Subcutaneous abdominal adipose tissue (tissue), 5 donors: ENCODE measurements at regions not wholly inside any gene's neighbourhood (a gene's known extent, or its start where the extent isn't known, plus 50 kb on each side); places are given as distances from the start of the nearest gene placed in this dataset.

ENCODE experiments used
- H3K27ac ChIP-seq: one replicate; pipeline ENCODE4 v1.7.0; 2013; ENCODE audit warnings: low read depth, mild to moderate bottlenecking, inconsistent platforms, low read length, moderate library complexity
- H3K27me3 ChIP-seq, 5 donors: one replicate each; pipeline ENCODE4 v1.7.0; 2013; ENCODE audit warnings: low read length in 5 of 5, inconsistent platforms in 1 of 5; ENCODE audit not compliant: control insufficient read depth in 5 of 5, insufficient read depth in 4 of 5
- H3K36me3 ChIP-seq, 5 donors: one replicate each; pipeline ENCODE4 v1.7.0; 2013; ENCODE audit warnings: low read length in 5 of 5; ENCODE audit not compliant: control insufficient read depth in 5 of 5, insufficient read depth in 5 of 5
- H3K4me1 ChIP-seq, 5 donors: one replicate each; pipeline ENCODE4 v1.7.0; 2013; ENCODE audit warnings: low read length in 5 of 5, mild to moderate bottlenecking in 3 of 5, moderate library complexity in 1 of 5; ENCODE audit not compliant: control insufficient read depth in 5 of 5, insufficient read depth in 5 of 5
- H3K4me3 ChIP-seq, 5 donors: one replicate each; pipeline ENCODE4 v1.7.0; 2013; ENCODE audit warnings: low read length in 5 of 5, low read depth in 1 of 5
- H3K9ac ChIP-seq, 5 donors: one replicate each; pipeline ENCODE4 v1.7.0; 2013; ENCODE audit warnings: low read length in 5 of 5, mild to moderate bottlenecking in 4 of 5, moderate library complexity in 3 of 5
- H3K9me3 ChIP-seq, 5 donors: one replicate each; pipeline ENCODE4 v1.7.0; 2013; ENCODE audit warnings: low read length in 5 of 5; ENCODE audit not compliant: control insufficient read depth in 5 of 5
- donor health status: healthy.
- donor health status: healthy.
- donor health status: healthy.
- donor health status: healthy.
- donor health status: healthy.

DNA sequence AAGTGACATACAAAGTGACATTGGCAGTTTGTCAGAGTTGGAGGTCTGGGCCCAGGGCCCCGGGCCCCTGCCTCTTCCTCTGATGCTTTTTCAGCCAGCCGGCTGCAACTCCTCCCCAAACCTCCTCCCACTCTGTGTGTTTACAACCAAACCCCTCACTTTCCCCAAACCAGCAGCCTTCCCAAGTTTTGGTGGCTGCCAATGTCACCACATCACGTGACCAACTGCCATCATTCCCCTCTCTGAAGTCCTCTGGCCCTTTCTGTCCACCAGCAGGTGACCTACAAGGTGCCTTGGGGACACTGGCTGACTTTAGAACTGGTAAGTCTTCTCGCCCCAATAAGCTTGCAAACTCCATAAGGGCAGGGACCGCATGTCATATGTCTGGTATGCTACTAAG is 357.7 kb downstream of the BCOR start:
- Histone ChIP-seq H3K9me3 (no peaks in the 10 kb centered on the region), H3K4me1 (peaks cover 0 to 16% (median 8%) of the 10 kb centered on the region in 5 donors), H3K4me3 (no peak overlapping the region), H3K9ac (no peak overlapping the region), H3K27me3 (peaks cover 0 to 11% (median 9%) of the 10 kb centered on the region in 5 donors), H3K27ac (no peak overlapping the region), H3K36me3 (no peaks in the 10 kb centered on the region)

DNA sequence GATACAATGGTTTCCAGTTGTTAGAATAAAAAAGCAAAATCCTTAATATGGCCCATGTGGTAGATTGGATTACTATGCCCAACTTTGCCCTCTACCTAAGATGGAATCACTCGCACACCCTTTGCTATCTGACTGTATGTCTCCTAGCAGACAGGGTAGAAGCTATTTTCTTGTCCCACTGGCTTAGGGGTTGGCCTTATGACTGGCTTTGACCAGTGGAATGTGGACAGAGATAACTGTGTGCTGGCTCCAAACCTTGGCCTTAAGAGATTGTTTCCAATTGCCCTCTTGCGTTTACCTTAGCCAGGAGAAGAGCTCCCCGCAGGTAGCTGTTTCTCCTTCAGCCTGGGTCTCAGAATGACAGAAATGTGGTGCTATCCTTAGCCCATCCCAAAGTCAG is 355.9 kb downstream of the BCOR start:
- Histone ChIP-seq H3K9ac (no peak overlapping the region), H3K36me3 (no peaks in the 10 kb centered on the region), H3K27ac (no peak overlapping the region), H3K4me1 (peaks cover 0 to 3% (median 0%) of the 10 kb centered on the region in 5 donors), H3K4me3 (no peak overlapping the region), H3K27me3 (peaks cover 0 to 17% (median 11%) of the 10 kb centered on the region in 5 donors), H3K9me3 (no peaks in the 10 kb centered on the region)

- H3K4me1 ChIP-seq: peaks cover 0 to 5% (median 0%) of the 10 kb centered on the region in 5 donors
- peaks cover 0 to 12% (median 7%) of the 10 kb centered on the region in 5 donors for H3K27me3 ChIP-seq
- no peaks in the 10 kb centered on the region for H3K36me3 ChIP-seq
- H3K9me3 ChIP-seq: peaks cover 0 to 3% (median 0%) of the 10 kb centered on the region in 5 donors
- H3K27ac ChIP-seq: no peak overlapping the region
- H3K9ac ChIP-seq: no peak overlapping the region
- no peak overlapping the region for H3K4me3 ChIP-seq
Observed at GRCh38 chrX:39745818-39746217, 351.9 kb downstream of the BCOR start.

- Histone ChIP-seq H3K27ac (no peak overlapping the region), H3K4me3 (no peak overlapping the region), H3K27me3 (peaks cover 0 to 10% (median 7%) of the 10 kb centered on the region in 5 donors), H3K9ac (no peak overlapping the region), H3K4me1 (peaks cover 1 to 12% (median 8%) of the 10 kb centered on the region in 5 donors), H3K36me3 (no peaks in the 10 kb centered on the region), H3K9me3 (peaks cover 0 to 10% (median 4%) of the 10 kb centered on the region in 5 donors)
Observed at GRCh38 chrX:39749135-39749534, 348.6 kb downstream of the BCOR start.

- Histone ChIP-seq H3K36me3 (no peaks in the 10 kb centered on the region), H3K4me3 (no peak overlapping the region), H3K9ac (no peak overlapping the region), H3K4me1 (peaks cover 1 to 12% (median 8%) of the 10 kb centered on the region in 5 donors), H3K9me3 (peaks cover 0 to 10% (median 4%) of the 10 kb centered on the region in 5 donors), H3K27ac (no peak overlapping the region), H3K27me3 (peaks cover 0 to 10% (median 6%) of the 10 kb centered on the region in 5 donors)
Observed at GRCh38 chrX:39749728-39750127, 348.0 kb downstream of the BCOR start.

GRCh38 chrX:39750256-39750790 is 347.4 kb downstream of the BCOR start:
- no peaks in the 10 kb centered on the region for H3K36me3 ChIP-seq
- no peak overlapping the region for H3K9ac ChIP-seq
- peaks cover 1 to 15% (median 8%) of the 10 kb centered on the region in 5 donors for H3K4me1 ChIP-seq
- H3K9me3 ChIP-seq: peaks cover 0 to 10% (median 4%) of the 10 kb centered on the region in 5 donors
- no peak overlapping the region for H3K27ac ChIP-seq
- H3K27me3 ChIP-seq: peaks cover 0 to 10% (median 6%) of the 10 kb centered on the region in 5 donors
- H3K4me3 ChIP-seq: no peak overlapping the region

DNA sequence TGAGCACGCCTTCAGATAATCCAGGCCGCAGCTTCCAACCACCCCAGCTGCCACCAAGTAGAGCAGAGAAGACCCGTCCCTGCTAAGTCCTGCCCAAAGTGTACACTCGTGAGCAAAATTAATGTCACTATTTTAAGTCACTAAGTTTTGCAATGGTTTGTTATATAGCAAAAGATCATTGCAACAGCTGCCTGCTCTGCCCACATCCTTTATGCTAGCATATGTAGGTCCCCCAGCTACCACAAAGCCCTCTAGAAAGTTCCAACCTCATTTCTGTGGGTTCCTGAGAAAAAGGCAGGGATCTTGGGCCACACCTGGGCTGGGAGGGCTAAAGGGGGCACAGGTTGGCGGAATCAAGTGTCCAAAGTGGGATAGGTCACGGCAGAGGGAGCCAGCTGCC is 346.9 kb downstream of the BCOR start:
- Histone ChIP-seq H3K9me3 (peaks cover 0 to 10% (median 4%) of the 10 kb centered on the region in 5 donors), H3K27ac (no peak overlapping the region), H3K27me3 (peaks cover 0 to 10% (median 6%) of the 10 kb centered on the region in 5 donors), H3K9ac (no peak overlapping the region), H3K4me1 (peaks cover 1 to 21% (median 8%) of the 10 kb centered on the region in 5 donors), H3K36me3 (no peaks in the 10 kb centered on the region), H3K4me3 (no peak overlapping the region)

DNA sequence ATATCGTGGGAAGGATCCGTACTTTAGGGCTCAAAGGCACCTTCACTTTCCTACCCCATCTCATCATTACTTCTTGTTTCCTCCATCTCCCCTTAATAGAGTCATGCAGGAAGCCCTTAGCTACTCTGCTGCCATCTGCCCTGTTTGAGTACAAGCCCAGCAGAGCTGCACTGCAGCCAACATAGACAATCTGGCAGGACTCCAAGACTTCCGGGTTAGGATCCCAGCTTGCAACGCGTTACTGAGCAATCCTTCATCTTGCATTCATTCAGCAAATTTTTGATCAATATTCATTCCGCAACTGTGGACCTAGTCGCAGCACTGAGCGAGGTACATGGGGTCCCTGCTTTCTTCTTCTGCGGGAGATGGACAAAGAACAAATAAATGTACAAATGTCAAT is 344.9 kb downstream of the BCOR start:
- peaks cover 1 to 25% (median 11%) of the 10 kb centered on the region in 5 donors for H3K4me1 ChIP-seq
- peaks cover 0 to 10% (median 4%) of the 10 kb centered on the region in 5 donors for H3K9me3 ChIP-seq
- no peaks in the 10 kb centered on the region for H3K36me3 ChIP-seq
- H3K27ac ChIP-seq: no peak overlapping the region
- H3K4me3 ChIP-seq: no peak overlapping the region
- H3K9ac ChIP-seq: no peak overlapping the region
- H3K27me3 ChIP-seq: peaks cover 0 to 3% (median 0%) of the 10 kb centered on the region in 5 donors

- no peak overlapping the region for H3K4me3 ChIP-seq
- peaks cover 0 to 4% (median 2%) of the 10 kb centered on the region in 5 donors for H3K27me3 ChIP-seq
- peaks cover 1 to 25% (median 11%) of the 10 kb centered on the region in 5 donors for H3K4me1 ChIP-seq
- H3K9ac ChIP-seq: no peak overlapping the region
- no peak overlapping the region for H3K27ac ChIP-seq
- H3K9me3 ChIP-seq: peaks cover 0 to 10% (median 4%) of the 10 kb centered on the region in 5 donors
- H3K36me3 ChIP-seq: no peaks in the 10 kb centered on the region
Observed at GRCh38 chrX:39753293-39753996, 344.3 kb downstream of the BCOR start.
